Fibroblast of lung (primary cell): ENCODE measurements at regions not wholly inside any gene's neighbourhood (a gene's known extent, or its start where the extent isn't known, plus 50 kb on each side); places are given as distances from the start of the nearest gene placed in this dataset.
A peak's percentile ranks its signal among the peaks of the same experiment; 100 is the strongest.

Source experiments
- DNase-seq, 2 donors: peaks; one replicate each; pipeline versions ENCODE4 v3.0.0 to v3.0.0-alpha.2; 2010; ENCODE audit warnings: low read depth in 2 of 2
- H2AFZ ChIP-seq: 2 replicates; pipeline ENCODE4 v1.5.1; 2012; ENCODE audit warnings: low read length, control low read depth, inconsistent platforms
- H3K27ac ChIP-seq: 2 replicates; pipeline ENCODE4 v1.5.1; 2011; ENCODE audit warnings: low read length, control low read depth; ENCODE audit not compliant: insufficient read depth
- H3K27me3 ChIP-seq: 2 replicates; pipeline ENCODE4 v1.5.1; 2011; ENCODE audit warnings: mild to moderate bottlenecking, low read length; ENCODE audit not compliant: control insufficient read depth, insufficient read depth
- H3K36me3 ChIP-seq: 2 replicates; pipeline ENCODE4 v1.5.1; 2011; ENCODE audit warnings: low read length; ENCODE audit not compliant: control insufficient read depth, insufficient read depth
- H3K4me1 ChIP-seq: 2 replicates; pipeline ENCODE4 v1.5.1; 2011; ENCODE audit warnings: low read length; ENCODE audit not compliant: control insufficient read depth, insufficient read depth; ENCODE audit errors: extremely low read depth
- H3K4me2 ChIP-seq: 2 replicates; pipeline ENCODE4 v1.5.1; 2011; ENCODE audit warnings: low read length, control low read depth; ENCODE audit not compliant: insufficient read depth; ENCODE audit errors: extremely low read depth
- H3K4me3 ChIP-seq, 4 experiments: fragments of 200-600 bp in 1 of 4; sonication (generic) in 1 of 4; replicated peaks in 1 of 4; 2 replicates each; pipeline ENCODE4 v1.5.1; 2011 to 2016; ENCODE audit warnings: low read length in 4 of 4, low read depth in 3 of 4, mild to moderate bottlenecking in 3 of 4, control low read depth in 2 of 4, inconsistent platforms in 1 of 4, mixed read lengths in 1 of 4; ENCODE audit not compliant: insufficient read depth in 1 of 4; ENCODE audit errors: control extremely low read depth in 1 of 4
- H3K79me2 ChIP-seq: 2 replicates; pipeline ENCODE4 v1.5.1; 2012; ENCODE audit warnings: mild to moderate bottlenecking, low read length, inconsistent platforms; ENCODE audit not compliant: control insufficient read depth, insufficient read depth
- H3K9ac ChIP-seq: 2 replicates; pipeline ENCODE4 v1.5.1; 2011; ENCODE audit warnings: mild to moderate bottlenecking, low read length, control low read depth; ENCODE audit not compliant: insufficient read depth
- H3K9me3 ChIP-seq: 2 replicates; pipeline ENCODE4 v1.5.1; 2012; ENCODE audit warnings: low read depth, low read length; ENCODE audit not compliant: control insufficient read depth, insufficient read depth
- H4K20me1 ChIP-seq: 2 replicates; pipeline ENCODE4 v1.5.1; 2011; ENCODE audit warnings: low read length; ENCODE audit not compliant: control insufficient read depth, insufficient read depth; ENCODE audit errors: extremely low read depth
- CTCF ChIP-seq, 2 donors: IDR thresholded peaks in 1 of 2; conservative IDR thresholded peaks in 1 of 2; 1 replicate in 1 of 2; 2 replicates in 1 of 2; pipeline ENCODE4 v1.5.1; 2011 to 2012; ENCODE audit warnings: low read length in 2 of 2, control low read depth in 1 of 2, inconsistent platforms in 1 of 2, low read depth in 1 of 2, mild to moderate bottlenecking in 1 of 2
- EZH2 ChIP-seq: IDR thresholded peaks from 2 replicates; pipeline ENCODE4 v1.5.1; 2012; ENCODE audit warnings: low read length, control low read depth, mild to moderate bottlenecking; ENCODE audit errors: missing control alignments

DNA sequence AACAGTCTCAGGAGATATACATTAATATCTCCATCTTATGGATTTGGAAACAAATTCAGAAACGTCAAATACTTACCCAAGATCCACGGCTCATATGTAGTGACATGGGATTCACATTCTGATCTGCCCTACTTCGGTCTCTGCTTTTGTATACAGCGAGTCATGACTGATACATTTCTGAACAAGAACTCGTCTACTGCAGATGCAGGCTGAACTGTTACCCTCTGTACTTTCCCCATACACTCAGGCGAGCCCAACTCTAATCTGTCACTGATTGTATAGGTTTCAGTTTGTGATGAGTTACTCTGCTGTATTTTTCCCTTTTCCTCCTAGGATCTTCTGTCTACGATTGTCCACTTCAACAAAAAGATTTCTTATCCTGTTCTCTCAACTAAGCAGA, 441.6 kb downstream of the CCDC91 start:
- no peak overlapping the region for H3K4me2 ChIP-seq
- H3K9ac ChIP-seq, result no peak overlapping the region
- no peaks in the 10 kb centered on the region for H3K4me1 ChIP-seq

DNA sequence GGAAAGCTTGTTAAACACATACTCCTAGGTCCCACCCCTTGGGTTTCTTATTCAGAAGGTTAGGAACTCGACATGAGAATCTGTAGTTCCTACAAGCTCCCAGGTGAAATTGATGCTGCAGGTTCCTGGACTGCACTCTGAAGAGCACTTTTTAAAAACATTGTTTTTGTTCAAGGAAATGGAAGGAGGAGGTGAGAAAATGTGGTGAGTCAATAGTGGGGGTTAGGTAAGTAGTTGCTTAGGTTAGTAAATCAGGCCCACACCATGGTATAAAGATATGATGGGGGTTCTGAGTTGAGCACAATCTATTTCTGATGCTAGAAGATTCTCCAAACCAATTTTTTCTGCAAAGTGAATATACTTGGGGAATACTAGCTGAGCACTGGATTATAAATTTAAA, 450.3 kb downstream of the CCDC91 start:
- Histone ChIP-seq H3K4me1 (no peaks in the 10 kb centered on the region), H3K9me3 (no peaks in the 10 kb centered on the region), H3K4me3 (no peak overlapping the region), H3K4me2 (no peak overlapping the region), H3K27me3 (no peaks in the 10 kb centered on the region), H4K20me1 (no peaks in the 10 kb centered on the region), H3K36me3 (no peaks in the 10 kb centered on the region), H3K27ac (no peak overlapping the region), H2AFZ (no peak overlapping the region), H3K79me2 (no peaks in the 10 kb centered on the region), H3K9ac (no peak overlapping the region)
- TF ChIP-seq EZH2 (no peak), CTCF (conservative IDR thresholded peaks at IDR 0.05 in 1 of 2, IDR thresholded peaks at IDR 0.05 in 1 of 2; ENCODE audit: low read depth in 1 of 2, low read length in 2 of 2) (no peak)
- no peak for DNase-seq

More for the DNA sequence above, 441.6 kb downstream of the CCDC91 start:
- DNase-seq, result peak; percentile 14
- no peak for TF ChIP-seq EZH2
- TF ChIP-seq CTCF (conservative IDR thresholded peaks at IDR 0.05 in 1 of 2, IDR thresholded peaks at IDR 0.05 in 1 of 2; ENCODE audit: low read depth in 1 of 2, low read length in 2 of 2), result no peak
- Histone ChIP-seq H4K20me1 (no peaks in the 10 kb centered on the region), H3K9me3 (no peaks in the 10 kb centered on the region), H2AFZ (no peak overlapping the region), H3K4me3 (no peak overlapping the region), H3K27ac (no peak overlapping the region), H3K27me3 (peaks cover 2% of the 10 kb centered on the region), H3K79me2 (no peaks in the 10 kb centered on the region), H3K36me3 (no peaks in the 10 kb centered on the region)

DNA sequence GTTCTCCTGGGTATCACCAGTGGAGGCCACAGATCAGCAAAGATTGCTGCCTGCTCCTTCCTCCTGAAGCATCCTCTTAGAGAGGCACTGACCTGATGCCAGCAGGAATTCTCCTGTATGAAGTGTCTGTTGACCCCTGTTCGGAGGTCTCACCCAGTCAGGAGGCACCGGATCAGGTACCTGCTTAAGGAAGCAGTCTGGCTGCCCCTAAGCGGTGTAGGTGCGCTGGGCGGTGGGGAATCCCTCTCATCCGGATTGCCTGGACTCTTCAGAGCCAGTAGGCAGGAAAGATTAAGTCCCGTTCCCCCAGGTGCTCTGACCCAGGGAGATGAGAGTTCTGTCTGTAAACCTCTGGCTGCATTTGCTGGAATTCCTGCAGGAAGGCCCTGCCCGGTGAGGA, 455.2 kb downstream of the CCDC91 start:
- H3K4me3 ChIP-seq, result no peak overlapping the region
- H3K9me3 ChIP-seq, result no peaks in the 10 kb centered on the region
- no peak for DNase-seq
- H3K27ac ChIP-seq, result no peak overlapping the region
- H3K27me3 ChIP-seq, result no peaks in the 10 kb centered on the region
- no peak overlapping the region for H3K9ac ChIP-seq
- TF ChIP-seq EZH2 (no peak), CTCF (conservative IDR thresholded peaks at IDR 0.05 in 1 of 2, IDR thresholded peaks at IDR 0.05 in 1 of 2; ENCODE audit: low read depth in 1 of 2, low read length in 2 of 2) (no peak)
- H3K4me2 ChIP-seq, result no peak overlapping the region
- H3K79me2 ChIP-seq, result no peaks in the 10 kb centered on the region
- no peak overlapping the region for H2AFZ ChIP-seq
- no peaks in the 10 kb centered on the region for H4K20me1 ChIP-seq
- H3K4me1 ChIP-seq, result no peaks in the 10 kb centered on the region
- no peaks in the 10 kb centered on the region for H3K36me3 ChIP-seq
